ENCODE measurements at regions not wholly inside any gene's neighbourhood (a gene's known extent, or its start where the extent isn't known, plus 50 kb on each side); places are given as distances from the start of the nearest gene placed in this dataset.

GRCh38 chr13:99657848-99658260, 156.6 kb downstream of the TM9SF2 start:
- peak overlapping the region; percentile 63 for H3K27ac ChIP-seq

GRCh38 chr13:99656844-99657381, 155.6 kb downstream of the TM9SF2 start:
- Histone ChIP-seq H3K27ac (no peak overlapping the region), H2AFZ (no peak overlapping the region), H3K9me2 (replicated peaks; ENCODE audit: insufficient read depth) (no peaks in the 10 kb centered on the region), H3K4me3 (no peak overlapping the region), H4K20me1 (ENCODE audit: insufficient read depth, poor library complexity, severe bottlenecking) (no peaks in the 10 kb centered on the region), H3K4me1 (ENCODE audit: insufficient read depth) (peaks cover 14% of the 10 kb centered on the region), H3K27me3 (peaks cover 5% of the 10 kb centered on the region), H3K79me2 (no peaks in the 10 kb centered on the region), H3K4me2 (peak overlapping the region; percentile 67), H3K36me3 (replicated peaks; ENCODE audit: insufficient read depth, low read depth) (no peaks in the 10 kb centered on the region), H3K9me3 (ENCODE audit: low read depth) (no peaks in the 10 kb centered on the region)
- no peak for TF ChIP-seq EZH2phosphoT487 (IDR thresholded peaks at IDR 0.05; ENCODE audit: low read depth, severe bottlenecking, unreplicated experiment)
- no peak for TF ChIP-seq EZH2 (IDR thresholded peaks at IDR 0.05; ENCODE audit: borderline replicate concordance)
- TF ChIP-seq CTCF (IDR thresholded peaks at IDR 0.05; ENCODE audit: poor library complexity), result no peak
- WGBS (ENCODE audit: low lambda C conversion rate, missing lambda C conversion rate), result 69% methylated on average over 6 of the region's 6 CpGs
- no peak for DNase-seq (ENCODE audit: low spot score)

More at GRCh38 chr13:99657848-99658260, 156.6 kb downstream of the TM9SF2 start:
- Histone ChIP-seq H3K27me3 (peaks cover 5% of the 10 kb centered on the region), H3K4me2 (peak overlapping the region; percentile 87), H3K79me2 (no peaks in the 10 kb centered on the region), H3K9me2 (replicated peaks; ENCODE audit: insufficient read depth) (no peaks in the 10 kb centered on the region), H3K9me3 (ENCODE audit: low read depth) (no peaks in the 10 kb centered on the region), H3K4me3 (peak overlapping the region; percentile 31), H4K20me1 (ENCODE audit: insufficient read depth, poor library complexity, severe bottlenecking) (no peaks in the 10 kb centered on the region), H3K4me1 (ENCODE audit: insufficient read depth) (peaks cover 14% of the 10 kb centered on the region), H2AFZ (peak overlapping the region; percentile 95), H3K36me3 (replicated peaks; ENCODE audit: insufficient read depth, low read depth) (no peaks in the 10 kb centered on the region)
- 19% methylated on average over 29 of the region's 29 CpGs for WGBS (ENCODE audit: low lambda C conversion rate, missing lambda C conversion rate)
- TF ChIP-seq CTCF (IDR thresholded peaks at IDR 0.05; ENCODE audit: poor library complexity) (no peak), EZH2 (IDR thresholded peaks at IDR 0.05; ENCODE audit: borderline replicate concordance) (no peak), EZH2phosphoT487 (IDR thresholded peaks at IDR 0.05; ENCODE audit: low read depth, severe bottlenecking, unreplicated experiment) (no peak)
- DNase-seq (ENCODE audit: low spot score), result peak; percentile 40

GRCh38 chr13:99656092-99656745, 154.9 kb downstream of the TM9SF2 start:
- peak; percentile 92 for DNase-seq (ENCODE audit: low spot score)
- Histone ChIP-seq H3K36me3 (replicated peaks; ENCODE audit: insufficient read depth, low read depth) (no peaks in the 10 kb centered on the region), H2AFZ (peak overlapping the region; percentile 28), H3K4me2 (peak overlapping the region; percentile 67), H3K4me3 (no peak overlapping the region), H3K9me3 (ENCODE audit: low read depth) (no peaks in the 10 kb centered on the region), H3K9me2 (replicated peaks; ENCODE audit: insufficient read depth) (no peaks in the 10 kb centered on the region), H4K20me1 (ENCODE audit: insufficient read depth, poor library complexity, severe bottlenecking) (no peaks in the 10 kb centered on the region), H3K4me1 (ENCODE audit: insufficient read depth) (peaks cover 14% of the 10 kb centered on the region), H3K79me2 (no peaks in the 10 kb centered on the region), H3K27ac (peak overlapping the region; percentile 86), H3K27me3 (peaks cover 5% of the 10 kb centered on the region)
- 7% methylated on average over 8 of the region's 8 CpGs for WGBS (ENCODE audit: low lambda C conversion rate, missing lambda C conversion rate)
- TF ChIP-seq EZH2 (IDR thresholded peaks at IDR 0.05; ENCODE audit: borderline replicate concordance) (no peak), EZH2phosphoT487 (IDR thresholded peaks at IDR 0.05; ENCODE audit: low read depth, severe bottlenecking, unreplicated experiment) (no peak), CTCF (IDR thresholded peaks at IDR 0.05; ENCODE audit: poor library complexity) (peak; percentile 89)

Measured in hepatocyte (in vitro differentiated cells).